A549 (cell line): ENCODE measurements at regions not wholly inside any gene's neighbourhood (a gene's known extent, or its start where the extent isn't known, plus 50 kb on each side); places are given as distances from the start of the nearest gene placed in this dataset.

Source experiments
- ATAC-seq, 2 experiments: fragments of 200-7000 bp in 1 of 2; fragments of >200 bp in 1 of 2; cut with Nextera tagmentation in 1 of 2; cut with Tn5 transposase in 1 of 2; 3 replicates each; pipeline versions ENCODE4 v1.8.0 to v1.9.1; 2018 to 2020; ENCODE audit warnings: mild to moderate bottlenecking in 1 of 2, moderate library complexity in 1 of 2
- CTCF ChIA-PET: fragments of 300-600 bp; sonication (Branson Sonifier 250); formaldehyde crosslinking; extraction: SDS; loops from one replicate; lab custom pipeline; 2021; ENCODE audit warnings: antibody characterized with exemption, inconsistent platforms; lab: Yijun Ruan, JAX
- POLR2A ChIA-PET: fragments of 350-600 bp; formaldehyde crosslinking; extraction: SDS; loops from one replicate; lab custom pipeline; 2021; ENCODE audit warnings: antibody characterized with exemption, inconsistent platforms; lab: Yijun Ruan, JAX
- DNase-seq, 2 experiments: peaks; one replicate each; pipeline versions ENCODE4 v3.0.0 to v3.0.0-alpha.2; 2011 to 2016; ENCODE audit warnings: low read depth in 1 of 2, low spot score in 1 of 2
- FAIRE-seq: peaks from 2 replicates; lab custom pipeline; 2011; peaks lifted over from hg19 to GRCh38; lab: Jason Lieb, UNC
- H3K27ac ChIP-seq, 2 experiments: fragments of >200 bp; sonication (Bioruptor Twin); formaldehyde crosslinking; 3 replicates each; pipeline ENCODE4 v1.5.1; 2016 to 2017
- H3K4me1 ChIP-seq: fragments of >200 bp; sonication (Bioruptor Twin); formaldehyde crosslinking; 3 replicates; pipeline ENCODE4 v1.6.1; 2016
- H3K4me2 ChIP-seq: fragments of >200 bp; sonication (Bioruptor Twin); formaldehyde crosslinking; 3 replicates; pipeline ENCODE4 v1.6.1; 2016
- H3K4me3 ChIP-seq: fragments of >200 bp; sonication (Bioruptor Twin); formaldehyde crosslinking; 3 replicates; pipeline ENCODE4 v1.5.1; 2016
- H3K9me3 ChIP-seq: fragments of >200 bp; sonication (Bioruptor Twin); formaldehyde crosslinking; 3 replicates; pipeline ENCODE4 v1.6.1; 2016
- CEBPB ChIP-seq, 2 experiments: fragments of >200 bp in 1 of 2; sonication (Bioruptor Twin) in 1 of 2; formaldehyde crosslinking in 1 of 2; IDR thresholded peaks; 2 replicates each; pipeline ENCODE4 v1.6.1; 2012 to 2016
- CHD2 ChIP-seq: fragments of 150-350 bp; IDR thresholded peaks from 2 replicates; pipeline ENCODE4 v1.6.1; 2014; ENCODE audit warnings: low read length; ENCODE audit not compliant: partially characterized antibody
- CHD4 ChIP-seq: fragments of 200-600 bp; sonication (generic); IDR thresholded peaks from 2 replicates; pipeline ENCODE4 v1.6.1; 2016; ENCODE audit warnings: antibody characterized with exemption, mild to moderate bottlenecking, borderline replicate concordance
- EHF ChIP-seq: fragments of 250-450 bp; sonication (Bioruptor Pico); IDR thresholded peaks from 2 replicates; pipeline ENCODE4 v1.5.0; 2020; ENCODE audit warnings: mild to moderate bottlenecking
- ELK1 ChIP-seq: fragments of 150-350 bp; IDR thresholded peaks from 2 replicates; pipeline ENCODE4 v1.6.1; 2014; ENCODE audit warnings: low read depth, mild to moderate bottlenecking, low read length
- ESRRA ChIP-seq: fragments of 150-350 bp; IDR thresholded peaks from 2 replicates; pipeline ENCODE4 v1.6.1; 2014; ENCODE audit warnings: mild to moderate bottlenecking, low read length, borderline replicate concordance
- FOSB ChIP-seq: fragments of 250-450 bp; sonication (Bioruptor Pico); IDR thresholded peaks from 2 replicates; pipeline ENCODE4 v1.5.0; 2020; ENCODE audit warnings: mild to moderate bottlenecking, moderate library complexity
- FOSL2 ChIP-seq, 2 experiments: fragments of 450-650 bp in 1 of 2; fragments of >200 bp in 1 of 2; sonication (Bioruptor Twin) in 1 of 2; formaldehyde crosslinking; IDR thresholded peaks; 2 replicates each; pipeline versions ENCODE4 v1.5.0 to v1.6.1; 2016 to 2020; ENCODE audit warnings: mild to moderate bottlenecking in 1 of 2, moderate library complexity in 1 of 2
- FOXS1 ChIP-seq: fragments of 250-450 bp; sonication (Bioruptor Pico); IDR thresholded peaks from 2 replicates; pipeline ENCODE4 v1.5.0; 2020; ENCODE audit warnings: mild to moderate bottlenecking, moderate library complexity
- HDAC2 ChIP-seq: fragments of 200-600 bp; sonication (generic); IDR thresholded peaks from 2 replicates; pipeline ENCODE4 v1.6.1; 2016
- HEYL ChIP-seq: fragments of 250-450 bp; sonication (Bioruptor Pico); IDR thresholded peaks from 2 replicates; pipeline ENCODE4 v1.8.0; 2021; ENCODE audit warnings: mild to moderate bottlenecking, moderate library complexity
- HOXB5 ChIP-seq: fragments of 250-450 bp; sonication (Bioruptor Pico); IDR thresholded peaks from 2 replicates; pipeline ENCODE4 v1.5.0; 2020; ENCODE audit warnings: mild to moderate bottlenecking, moderate library complexity
- KDM5A ChIP-seq: fragments of 200-600 bp; sonication (generic); IDR thresholded peaks from 2 replicates; pipeline ENCODE4 v1.6.1; 2016; ENCODE audit warnings: antibody characterized with exemption, mild to moderate bottlenecking
- MAZ ChIP-seq: fragments of 150-350 bp; IDR thresholded peaks from 2 replicates; pipeline ENCODE4 v1.6.1; 2014; ENCODE audit warnings: antibody characterized with exemption, low read depth, low read length, borderline replicate concordance
- NFE2L2 ChIP-seq: fragments of 150-350 bp; conservative IDR thresholded peaks from 2 replicates; pipeline ENCODE4 v1.6.1; 2014; ENCODE audit warnings: low read length
- NPAS2 ChIP-seq: fragments of 250-450 bp; sonication (Bioruptor Pico); IDR thresholded peaks from 2 replicates; pipeline ENCODE4 v1.8.0; 2022; ENCODE audit warnings: mild to moderate bottlenecking, moderate library complexity, borderline replicate concordance
- PBX3 ChIP-seq: IDR thresholded peaks from 2 replicates; pipeline ENCODE4 v1.6.1; 2012
- PHF8 ChIP-seq: fragments of 200-600 bp; sonication (generic); IDR thresholded peaks from 2 replicates; pipeline ENCODE4 v1.6.1; 2016; ENCODE audit warnings: low read depth, mild to moderate bottlenecking, antibody characterized with exemption, moderate library complexity, borderline replicate concordance
- POLR2AphosphoS2 ChIP-seq: conservative IDR thresholded peaks from 2 replicates; pipeline ENCODE4 v1.6.1; 2012; ENCODE audit warnings: low read length, improper control_type of control experiment, inconsistent platforms
- RARB ChIP-seq: fragments of 250-450 bp; sonication (Bioruptor Pico); IDR thresholded peaks from 2 replicates; pipeline ENCODE4 v1.8.0; 2021; ENCODE audit warnings: mild to moderate bottlenecking, moderate library complexity
- RFX5 ChIP-seq: fragments of 450-650 bp; IDR thresholded peaks from 2 replicates; pipeline ENCODE4 v1.7.1; 2014; ENCODE audit warnings: antibody characterized with exemption, mild to moderate bottlenecking, moderate library complexity
- SMC3 ChIP-seq: fragments of >200 bp; sonication (Bioruptor Twin); formaldehyde crosslinking; IDR thresholded peaks from 3 replicates; pipeline ENCODE4 v1.6.1; 2018; ENCODE audit warnings: inconsistent platforms
- USF2 ChIP-seq: fragments of 450-650 bp; IDR thresholded peaks from 2 replicates; pipeline ENCODE4 v1.6.1; 2014; ENCODE audit warnings: antibody characterized with exemption
- ZNF302 ChIP-seq: fragments of 250-450 bp; sonication (Bioruptor Pico); IDR thresholded peaks from 2 replicates; pipeline ENCODE4 v1.9.0; 2021; ENCODE audit warnings: inconsistent platforms, mild to moderate bottlenecking, moderate library complexity
- ZSCAN20 ChIP-seq: fragments of 250-450 bp; sonication (Bioruptor Pico); IDR thresholded peaks from 2 replicates; pipeline ENCODE4 v1.8.0; 2022; ENCODE audit warnings: mild to moderate bottlenecking, moderate library complexity
- WGBS: methylation state at CpG from one replicate; pipeline ENCODE4 v1.1.6; 2017; ENCODE audit errors: missing lambda C conversion rate; 5-methylcytosine and 5-hydroxymethylcytosine counted together

- no peak for TF ChIP-seq USF2
- no peak for TF ChIP-seq ESRRA
- TF ChIP-seq, all 56 proteins: peak for 0
These were observed 498.9 kb downstream of the ADGRL2 start (continued) for GRCh38 chr1:82299656-82300055.

- POLR2A ChIA-PET = no interaction called here
These were observed 498.3 kb downstream of the ADGRL2 start for GRCh38 chr1:82299056-82299455.

GRCh38 chr1:82297139-82297896 lies 496.6 kb downstream of the ADGRL2 start:
- no peak for ATAC-seq
- CTCF ChIA-PET = no interaction called here
- Histone ChIP-seq H3K4me2 (no peak overlapping the region), H3K9me3 (no peaks in the 10 kb centered on the region), H3K4me1 (no peaks in the 10 kb centered on the region), H3K4me3 (no peak overlapping the region), H3K27ac (no peak overlapping the region)
- TF ChIP-seq PHF8 (no peak), FOXS1 (CRISPR knock-in tag) (no peak), ZSCAN20 (CRISPR knock-in tag) (no peak), HOXB5 (CRISPR knock-in tag) (no peak), CEBPB (IDR thresholded peaks at IDR 0.05) (no peak), HEYL (no peak), CHD2 (no peak), EHF (CRISPR knock-in tag) (no peak), RARB (CRISPR knock-in tag) (no peak), NFE2L2 (no peak), PBX3 (no peak)
- DNase-seq = no peak
- no peak for FAIRE-seq
- WGBS = 47% methylated on average over 9 of the region's 9 CpGs
- POLR2A ChIA-PET = no interaction called here

More at GRCh38 chr1:82299056-82299455, 498.3 kb downstream of the ADGRL2 start:
- no peak for TF ChIP-seq CEBPB (IDR thresholded peaks at IDR 0.05)
- TF ChIP-seq RFX5 = no peak
- no peak for TF ChIP-seq RARB (CRISPR knock-in tag)
- TF ChIP-seq PHF8 = no peak
- no peak for TF ChIP-seq ZNF302 (CRISPR knock-in tag)
- no peak for TF ChIP-seq ELK1
- TF ChIP-seq FOSB (CRISPR knock-in tag) = no peak
- no peak for TF ChIP-seq CHD4
- TF ChIP-seq ZSCAN20 (CRISPR knock-in tag) = no peak
- no peak for TF ChIP-seq KDM5A
- no peak for TF ChIP-seq POLR2AphosphoS2
- no peak for TF ChIP-seq MAZ
- TF ChIP-seq FOSL2 (IDR thresholded peaks at IDR 0.05) = no peak
- no peak for TF ChIP-seq FOSL2 (CRISPR knock-in tag; IDR thresholded peaks at IDR 0.05)
- no peak for TF ChIP-seq SMC3
- TF ChIP-seq NPAS2 = no peak
- no peak for TF ChIP-seq HDAC2
- TF ChIP-seq, all 56 proteins: peak for 0
- FAIRE-seq (no peak), DNase-seq (no peak), ATAC-seq (no peak)
- H3K4me1 ChIP-seq = no peaks in the 10 kb centered on the region
- no peak overlapping the region for H3K4me2 ChIP-seq
- no peak overlapping the region for H3K27ac ChIP-seq
- 24% methylated on average over 4 of the region's 4 CpGs for WGBS
- CTCF ChIA-PET = no interaction called here
- H3K9me3 ChIP-seq = no peaks in the 10 kb centered on the region
- H3K4me3 ChIP-seq = no peak overlapping the region
